CD8-positive, alpha-beta memory T cell (primary cell): ENCODE measurements at regions not wholly inside any gene's neighbourhood (a gene's known extent, or its start where the extent isn't known, plus 50 kb on each side); places are given as distances from the start of the nearest gene placed in this dataset.

Source experiments
- CTCF ChIA-PET: fragments of 350-600 bp; sonication (Branson Sonifier 250); formaldehyde crosslinking; loops from one replicate; lab custom pipeline; 2021; ENCODE audit warnings: antibody characterized with exemption; lab: Charles Lee
- POLR2A ChIA-PET: fragments of 350-600 bp; sonication (Branson Sonifier 250); formaldehyde crosslinking; loops from one replicate; lab custom pipeline; 2021; ENCODE audit warnings: antibody characterized with exemption; lab: Charles Lee
- DNase-seq, 5 donors: peaks; one replicate each; pipeline versions ENCODE4 v3.0.0 to v3.0.0-alpha.2; 2020 to 2022; ENCODE audit warnings: mixed read lengths in 1 of 5
- H3K27ac ChIP-seq: one replicate; pipeline ENCODE4 v1.7.0; 2013; ENCODE audit warnings: low read depth, mild to moderate bottlenecking, low read length, moderate library complexity
- H3K27me3 ChIP-seq: 2 replicates; pipeline ENCODE4 v1.7.0; 2013; ENCODE audit warnings: low read length, mild to moderate bottlenecking; ENCODE audit not compliant: insufficient read depth, poor library complexity, severe bottlenecking
- H3K36me3 ChIP-seq: 2 replicates; pipeline ENCODE4 v1.7.0; 2013; ENCODE audit warnings: mild to moderate bottlenecking, low read length, moderate library complexity; ENCODE audit not compliant: insufficient read depth
- H3K4me1 ChIP-seq: 2 replicates; pipeline ENCODE4 v1.7.0; 2013; ENCODE audit warnings: mild to moderate bottlenecking, low read length, moderate library complexity; ENCODE audit not compliant: insufficient read depth
- H3K4me3 ChIP-seq: 2 replicates; pipeline ENCODE4 v1.7.0; 2013; ENCODE audit warnings: mild to moderate bottlenecking, low read length
- H3K9me3 ChIP-seq: 2 replicates; pipeline ENCODE4 v1.7.0; 2013; ENCODE audit warnings: mild to moderate bottlenecking, low read length
- H3K27ac Mint-ChIP-seq, 8 donors: one replicate each; pipeline ENCODE4 v1.8.0; 2020 to 2021; ENCODE audit warnings: mixed read lengths in 8 of 8, mild to moderate bottlenecking in 6 of 8, inconsistent platforms in 3 of 8, moderate library complexity in 3 of 8
- H3K27me3 Mint-ChIP-seq, 2 donors: one replicate each; pipeline ENCODE4 v1.8.0; 2020 to 2021; ENCODE audit warnings: mixed read lengths in 2 of 2, mild to moderate bottlenecking in 1 of 2, moderate library complexity in 1 of 2
- H3K36me3 Mint-ChIP-seq, 3 donors: one replicate each; pipeline ENCODE4 v1.8.0; 2020 to 2021; ENCODE audit warnings: mixed read lengths in 3 of 3, inconsistent platforms in 1 of 3, mild to moderate bottlenecking in 1 of 3
- H3K4me1 Mint-ChIP-seq, 3 donors: one replicate each; pipeline ENCODE4 v1.8.0; 2020 to 2021; ENCODE audit warnings: mixed read lengths in 3 of 3, inconsistent platforms in 1 of 3, mild to moderate bottlenecking in 1 of 3
- H3K4me3 Mint-ChIP-seq, 7 donors: one replicate each; pipeline ENCODE4 v1.8.0; 2020 to 2021; ENCODE audit warnings: mixed read lengths in 7 of 7, mild to moderate bottlenecking in 6 of 7, moderate library complexity in 4 of 7, inconsistent platforms in 2 of 7
- H3K9me3 Mint-ChIP-seq, 5 donors: one replicate each; pipeline ENCODE4 v1.8.0; 2020 to 2022; ENCODE audit warnings: mixed read lengths in 5 of 5, mild to moderate bottlenecking in 3 of 5, moderate library complexity in 2 of 5, inconsistent platforms in 1 of 5

DNA sequence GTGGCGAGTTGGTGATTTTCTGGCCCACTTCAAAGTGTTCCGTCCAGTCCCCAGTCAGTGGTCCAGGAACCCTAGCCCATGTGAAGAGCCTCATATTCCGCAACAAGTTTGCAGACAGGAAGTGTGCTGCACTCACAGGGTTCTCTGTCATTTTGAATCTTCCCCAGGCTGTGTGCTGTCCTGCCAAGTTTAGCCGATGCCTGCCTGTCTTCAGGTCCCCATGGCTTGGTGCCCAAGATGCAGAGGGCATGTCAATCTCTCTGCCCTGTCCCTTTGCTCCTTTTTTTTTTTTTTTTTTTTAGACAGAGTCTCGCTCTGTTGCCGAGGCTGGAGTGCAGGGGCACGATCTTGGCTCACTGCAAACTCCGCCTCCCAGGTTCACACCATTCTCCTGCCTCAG, 69.9 kb upstream of the ATXN1 start:
- H3K27ac Mint-ChIP-seq: no peak overlapping the region
- H3K27me3 Mint-ChIP-seq: peaks cover 0 to 2% of the 10 kb centered on the region in 2 donors
- no peaks in the 10 kb centered on the region for H3K9me3 ChIP-seq
- peaks cover under 1% of the 10 kb centered on the region for H3K4me1 ChIP-seq
- no peak overlapping the region for H3K4me3 ChIP-seq
- no peaks in the 10 kb centered on the region for H3K27me3 ChIP-seq
- H3K4me3 Mint-ChIP-seq: no peak overlapping the region
- ChIA-PET CTCF (no interaction called here), POLR2A (no interaction called here)
- DNase-seq: no peak
- H3K36me3 Mint-ChIP-seq: no peaks in the 10 kb centered on the region
- no peaks in the 10 kb centered on the region for H3K36me3 ChIP-seq
- H3K27ac ChIP-seq: no peak overlapping the region
- H3K4me1 Mint-ChIP-seq: peaks cover 7 to 22% (median 18%) of the 10 kb centered on the region in 3 donors
- peaks cover 0 to 2% (median 0%) of the 10 kb centered on the region in 5 donors for H3K9me3 Mint-ChIP-seq

DNA sequence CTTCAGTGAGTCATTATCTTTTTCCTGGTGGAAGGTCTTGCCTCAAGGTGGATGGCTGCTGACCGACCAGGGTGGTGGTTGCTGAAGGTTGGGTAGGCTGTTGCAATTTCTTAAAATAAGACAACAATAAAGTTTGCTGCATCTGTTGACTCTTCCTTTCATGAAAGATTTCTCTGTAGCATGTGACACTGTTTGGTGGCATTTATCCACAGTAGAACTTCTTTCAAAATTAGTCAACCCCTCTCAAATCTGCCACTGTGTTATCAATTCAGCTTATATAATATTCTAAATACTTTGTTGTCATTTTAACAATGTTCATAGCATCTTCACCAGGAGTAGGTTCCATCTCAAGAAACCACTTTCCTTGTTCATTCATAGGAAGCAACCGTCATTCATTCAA, 66.8 kb upstream of the ATXN1 start:
- no peak overlapping the region for H3K27ac ChIP-seq
- no peaks in the 10 kb centered on the region for H3K9me3 ChIP-seq
- H3K27me3 ChIP-seq: no peaks in the 10 kb centered on the region
- DNase-seq: no peak
- H3K36me3 ChIP-seq: no peaks in the 10 kb centered on the region
- H3K4me3 ChIP-seq: no peak overlapping the region
- CTCF ChIA-PET: no interaction called here
- no peaks in the 10 kb centered on the region for H3K9me3 Mint-ChIP-seq
- peaks cover 0 to 2% of the 10 kb centered on the region in 2 donors for H3K27me3 Mint-ChIP-seq
- no peak overlapping the region for H3K27ac Mint-ChIP-seq
- POLR2A ChIA-PET: no interaction called here
- peaks cover 4 to 18% (median 14%) of the 10 kb centered on the region in 3 donors for H3K4me1 Mint-ChIP-seq
- no peak overlapping the region for H3K4me3 Mint-ChIP-seq
- no peaks in the 10 kb centered on the region for H3K36me3 Mint-ChIP-seq
- H3K4me1 ChIP-seq: no peaks in the 10 kb centered on the region

DNA sequence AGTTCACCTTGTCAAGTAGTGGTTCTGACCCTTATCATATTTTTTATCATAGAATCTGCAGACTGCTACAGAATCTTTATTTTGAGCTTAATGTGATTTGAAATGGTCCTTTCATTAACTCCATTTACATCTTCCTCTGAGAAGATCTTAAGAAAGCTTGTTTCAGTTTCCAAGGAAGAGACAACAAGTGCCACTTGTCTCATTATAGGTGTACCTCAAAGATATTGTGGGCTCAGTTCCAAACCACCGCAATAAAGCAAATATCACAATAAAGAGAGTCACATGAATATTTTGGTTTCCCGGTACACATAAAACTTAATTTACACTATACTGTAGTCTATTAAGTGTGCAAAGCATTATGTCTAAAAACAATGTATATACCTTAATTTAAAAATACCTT, 66.4 kb upstream of the ATXN1 start:
- no peaks in the 10 kb centered on the region for H3K4me1 ChIP-seq
- H3K36me3 ChIP-seq: no peaks in the 10 kb centered on the region
- Mint-ChIP-seq H3K4me3 (no peak overlapping the region), H3K27me3 (peaks cover 0 to 2% of the 10 kb centered on the region in 2 donors), H3K4me1 (peaks cover 4 to 18% (median 14%) of the 10 kb centered on the region in 3 donors), H3K27ac (peak overlapping the region in 1 of 8 donors; percentile 63), H3K9me3 (no peaks in the 10 kb centered on the region), H3K36me3 (no peaks in the 10 kb centered on the region)
- ChIA-PET POLR2A (no interaction called here), CTCF (no interaction called here)
- H3K4me3 ChIP-seq: no peak overlapping the region
- H3K9me3 ChIP-seq: no peaks in the 10 kb centered on the region
- no peak overlapping the region for H3K27ac ChIP-seq
- no peaks in the 10 kb centered on the region for H3K27me3 ChIP-seq
- no peak for DNase-seq

DNA sequence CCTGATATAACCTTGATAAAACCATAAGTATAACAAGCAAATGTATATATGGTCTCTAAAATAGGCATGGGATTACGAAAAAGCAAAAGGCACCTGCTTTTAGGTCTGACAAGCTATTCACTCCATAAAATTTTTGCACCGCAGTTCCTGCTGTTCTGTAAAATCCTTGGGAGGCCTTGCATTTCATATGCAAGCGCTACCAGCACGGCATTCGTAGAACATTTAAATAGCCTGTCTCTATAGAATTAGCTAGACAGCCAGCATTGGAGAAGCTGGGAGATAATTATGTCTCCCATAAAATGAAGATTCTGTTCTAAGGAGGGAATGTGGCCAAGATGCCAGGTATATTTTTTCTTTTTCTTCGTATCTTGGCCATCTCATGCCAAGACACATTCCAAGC, 64.5 kb upstream of the ATXN1 start:
- no peaks in the 10 kb centered on the region for H3K27me3 ChIP-seq
- H3K4me1 ChIP-seq: no peaks in the 10 kb centered on the region
- CTCF ChIA-PET: interaction anchor here (1.6 kb wide), 1 partner anchor 63 kb away, joined by 3 read pairs; no protein-coding TSS in a partner anchor
- H3K27ac ChIP-seq: no peak overlapping the region
- H3K36me3 Mint-ChIP-seq: no peaks in the 10 kb centered on the region
- DNase-seq: no peak
- no peaks in the 10 kb centered on the region for H3K9me3 Mint-ChIP-seq
- H3K4me3 Mint-ChIP-seq: no peak overlapping the region
- no peak overlapping the region for H3K27ac Mint-ChIP-seq
- no peak overlapping the region for H3K4me3 ChIP-seq
- H3K27me3 Mint-ChIP-seq: peaks cover under 1 to 2% of the 10 kb centered on the region in 2 donors
- POLR2A ChIA-PET: interaction anchor here (0.6 kb wide), 1 partner anchor 12 kb away, joined by 6 read pairs; no protein-coding TSS in a partner anchor
- no peaks in the 10 kb centered on the region for H3K9me3 ChIP-seq
- no peaks in the 10 kb centered on the region for H3K36me3 ChIP-seq
- H3K4me1 Mint-ChIP-seq: peaks cover 4 to 18% (median 14%) of the 10 kb centered on the region in 3 donors

DNA sequence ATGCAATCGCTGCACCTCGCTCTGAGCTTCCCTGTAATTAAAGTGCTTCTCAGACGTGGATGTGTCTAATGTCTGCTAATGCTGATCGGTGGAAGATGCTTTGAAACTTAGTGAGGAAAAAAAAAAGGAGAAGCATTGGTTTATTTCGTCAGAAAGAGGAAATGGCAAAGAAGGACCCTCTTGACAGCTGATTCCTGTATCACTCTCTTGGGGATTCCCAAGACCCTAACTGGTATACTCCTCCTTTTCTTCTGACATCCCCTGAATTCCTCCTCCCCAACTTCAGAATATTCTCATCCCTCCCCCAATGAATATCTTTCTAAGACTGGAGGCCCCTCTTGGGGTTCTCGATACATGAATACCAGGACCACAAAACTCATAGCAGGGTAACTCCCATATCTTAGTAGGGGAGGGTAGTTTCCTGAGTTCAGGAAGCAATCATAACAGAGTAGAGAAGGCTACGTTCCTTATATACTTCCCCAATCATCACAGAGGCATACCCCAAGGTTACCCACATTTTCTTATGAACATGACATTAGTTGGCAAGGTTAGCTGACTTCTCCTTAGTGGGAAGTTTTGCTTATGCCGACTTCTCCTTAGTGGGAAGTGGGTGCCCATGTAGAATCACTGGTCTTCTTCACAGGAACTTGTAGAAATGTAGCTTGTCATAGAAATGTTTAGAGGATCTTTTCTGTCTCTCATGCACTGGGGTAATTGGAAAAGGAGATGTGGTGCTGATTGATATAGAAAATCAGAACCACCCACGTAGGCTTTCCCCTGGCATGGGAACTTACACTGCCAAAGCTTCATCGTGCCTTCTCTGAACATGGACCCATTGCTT, 63.8 kb upstream of the ATXN1 start:
- no peaks in the 10 kb centered on the region for H3K9me3 ChIP-seq
- no peak overlapping the region for H3K4me3 ChIP-seq
- peak overlapping the region in 1 of 8 donors; percentile 38 for H3K27ac Mint-ChIP-seq
- H3K36me3 Mint-ChIP-seq: no peaks in the 10 kb centered on the region
- no peak for DNase-seq
- H3K9me3 Mint-ChIP-seq: no peaks in the 10 kb centered on the region
- H3K4me3 Mint-ChIP-seq: no peak overlapping the region
- peaks cover 4 to 18% (median 14%) of the 10 kb centered on the region in 3 donors for H3K4me1 Mint-ChIP-seq
- no peaks in the 10 kb centered on the region for H3K27me3 ChIP-seq
- no peaks in the 10 kb centered on the region for H3K4me1 ChIP-seq
- ChIA-PET POLR2A (interaction anchor here (0.6 kb wide), 1 partner anchor 11 kb away, joined by 6 read pairs; no protein-coding TSS in a partner anchor), CTCF (interaction anchor here (1.6 kb wide), 1 partner anchor 62 kb away, joined by 3 read pairs; no protein-coding TSS in a partner anchor)
- peaks cover 3 to 8% of the 10 kb centered on the region in 2 donors for H3K27me3 Mint-ChIP-seq
- no peak overlapping the region for H3K27ac ChIP-seq
- H3K36me3 ChIP-seq: no peaks in the 10 kb centered on the region

DNA sequence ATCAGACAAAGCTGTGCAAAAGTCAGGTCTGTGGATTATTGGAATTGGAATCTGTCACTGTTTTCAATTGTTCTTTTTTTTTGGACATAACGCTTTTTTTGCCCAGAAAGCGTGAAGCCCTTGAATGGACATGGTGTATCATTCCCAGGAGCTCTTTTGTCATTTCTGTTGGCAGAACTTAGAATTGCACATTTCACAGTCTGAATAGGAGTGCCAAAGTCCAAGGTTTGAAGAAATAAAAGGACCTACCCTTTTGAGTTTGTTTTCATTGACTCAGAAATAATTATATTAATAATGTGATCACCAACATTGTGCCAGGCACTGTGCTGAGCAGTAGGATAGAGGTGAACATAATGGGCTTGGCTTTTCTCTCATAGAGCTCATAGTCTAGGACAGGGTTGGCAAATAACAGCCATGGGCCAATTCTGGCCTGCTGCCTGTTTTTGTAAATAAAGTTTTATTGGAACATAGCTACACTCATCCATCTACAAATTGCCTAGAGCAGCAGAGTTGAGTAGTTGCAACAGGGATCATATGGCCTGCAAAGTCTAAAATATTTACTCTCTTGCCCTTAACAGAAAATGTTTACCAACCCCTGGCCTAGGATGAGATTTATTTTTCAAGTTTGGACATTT, 62.6 kb upstream of the ATXN1 start:
- Mint-ChIP-seq H3K36me3 (no peaks in the 10 kb centered on the region), H3K4me3 (no peak overlapping the region), H3K27me3 (peaks cover 3 to 8% of the 10 kb centered on the region in 2 donors), H3K4me1 (peaks cover 4 to 18% (median 14%) of the 10 kb centered on the region in 3 donors), H3K9me3 (no peaks in the 10 kb centered on the region), H3K27ac (no peak overlapping the region)
- Histone ChIP-seq H3K36me3 (no peaks in the 10 kb centered on the region), H3K27me3 (no peaks in the 10 kb centered on the region), H3K4me1 (no peaks in the 10 kb centered on the region), H3K4me3 (no peak overlapping the region), H3K27ac (no peak overlapping the region), H3K9me3 (no peaks in the 10 kb centered on the region)
- no peak for DNase-seq
- ChIA-PET CTCF (no interaction called here), POLR2A (no interaction called here)

DNA sequence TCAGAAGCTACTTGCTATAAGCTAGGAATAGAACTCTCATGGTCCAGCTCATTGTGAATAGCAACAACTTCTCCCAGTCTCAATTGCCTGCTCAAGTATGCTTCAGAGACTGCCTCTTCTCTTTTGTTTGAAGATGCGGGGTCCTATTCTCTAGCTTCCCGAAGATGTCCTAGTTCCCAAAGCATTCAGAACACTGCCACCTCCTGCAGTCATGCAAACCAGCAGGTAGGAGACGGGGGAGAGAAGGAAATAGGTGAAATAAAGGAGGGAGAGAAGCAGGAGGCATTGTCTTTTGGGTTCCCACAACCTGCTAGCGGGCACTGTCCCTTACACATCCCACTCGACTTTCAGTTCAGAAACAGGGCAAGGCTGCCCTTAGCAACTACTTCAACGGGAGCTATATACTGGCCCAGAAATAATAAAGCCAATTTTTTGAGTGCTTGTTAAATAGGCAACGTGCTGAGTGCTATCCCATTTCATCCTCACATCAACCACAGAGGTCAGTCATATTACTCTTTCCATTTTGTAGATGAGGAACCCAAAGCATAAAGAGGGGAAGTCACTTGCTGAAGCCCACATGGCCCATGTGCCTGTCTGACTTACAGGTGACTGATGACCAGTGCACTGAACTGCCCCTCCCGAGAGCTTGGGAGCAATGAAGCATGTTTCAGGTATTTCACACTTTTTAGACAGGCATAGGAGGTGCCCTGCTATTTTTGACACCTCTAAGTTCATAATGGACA, 61.9 kb upstream of the ATXN1 start:
- no peaks in the 10 kb centered on the region for H3K9me3 Mint-ChIP-seq
- no peak overlapping the region for H3K4me3 ChIP-seq
- CTCF ChIA-PET: no interaction called here
- no peak overlapping the region for H3K27ac Mint-ChIP-seq
- no peak overlapping the region for H3K27ac ChIP-seq
- H3K27me3 Mint-ChIP-seq: peaks cover 3 to 10% of the 10 kb centered on the region in 2 donors
- no peaks in the 10 kb centered on the region for H3K36me3 Mint-ChIP-seq
- no peaks in the 10 kb centered on the region for H3K9me3 ChIP-seq
- H3K4me1 ChIP-seq: no peaks in the 10 kb centered on the region
- POLR2A ChIA-PET: no interaction called here
- no peak for DNase-seq
- no peaks in the 10 kb centered on the region for H3K36me3 ChIP-seq
- peaks cover 4 to 13% (median 10%) of the 10 kb centered on the region in 3 donors for H3K4me1 Mint-ChIP-seq
- no peaks in the 10 kb centered on the region for H3K27me3 ChIP-seq
- H3K4me3 Mint-ChIP-seq: no peak overlapping the region
